HT1080 (cell line): ENCODE measurements at regions not wholly inside any gene's neighbourhood (a gene's known extent, or its start where the extent isn't known, plus 50 kb on each side); places are given as distances from the start of the nearest gene placed in this dataset.
"Not testable (repeated sequence)": the region's sequence is repeated elsewhere in the genome, so short reads cannot be mapped to it uniquely, and the experiment has no call there.

Source experiments
- DNase-seq: peaks from one replicate; pipeline ENCODE4 v3.0.0-alpha.2; 2015; ENCODE audit warnings: low read depth

DNA sequence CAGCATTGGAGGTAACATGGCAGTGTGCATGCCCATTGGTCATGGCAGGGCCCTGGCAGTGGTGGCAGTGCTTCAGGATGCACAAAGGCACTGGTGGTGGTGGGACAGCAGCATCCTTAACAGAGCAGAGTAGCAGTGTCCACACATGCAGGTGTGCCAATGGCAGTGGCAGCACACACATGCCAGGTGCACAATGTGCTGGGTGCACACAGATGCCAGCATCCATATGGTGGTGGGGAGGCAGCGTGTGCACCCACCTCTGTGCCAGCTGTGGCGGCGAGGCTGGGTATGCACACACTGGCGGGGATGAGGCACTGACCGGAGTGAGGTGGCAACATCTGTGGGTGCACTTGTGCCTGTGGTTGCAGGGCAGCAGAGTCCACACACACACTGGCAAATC lies 150.6 kb downstream of the SI start:
- no peak for DNase-seq

DNA sequence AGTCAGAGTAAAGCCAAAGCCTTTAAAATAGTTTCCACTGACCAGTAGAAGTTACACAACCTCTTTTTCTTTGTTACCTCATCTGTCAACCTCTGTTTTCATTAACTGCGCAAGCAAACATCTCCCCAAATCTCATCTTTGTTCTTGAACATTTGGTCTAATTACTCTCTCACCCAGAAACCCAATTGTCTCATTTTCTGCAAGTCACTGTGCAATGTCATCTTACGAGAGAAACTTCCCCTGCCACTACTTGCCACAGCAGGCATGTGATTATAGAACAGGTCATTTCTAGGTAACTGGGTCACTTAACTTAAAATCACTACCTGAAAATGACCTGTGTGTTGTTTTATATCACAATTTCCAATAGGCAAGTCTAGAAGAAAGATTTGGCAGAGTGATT lies 159.4 kb downstream of the SI start:
- DNase-seq: no peak

DNA sequence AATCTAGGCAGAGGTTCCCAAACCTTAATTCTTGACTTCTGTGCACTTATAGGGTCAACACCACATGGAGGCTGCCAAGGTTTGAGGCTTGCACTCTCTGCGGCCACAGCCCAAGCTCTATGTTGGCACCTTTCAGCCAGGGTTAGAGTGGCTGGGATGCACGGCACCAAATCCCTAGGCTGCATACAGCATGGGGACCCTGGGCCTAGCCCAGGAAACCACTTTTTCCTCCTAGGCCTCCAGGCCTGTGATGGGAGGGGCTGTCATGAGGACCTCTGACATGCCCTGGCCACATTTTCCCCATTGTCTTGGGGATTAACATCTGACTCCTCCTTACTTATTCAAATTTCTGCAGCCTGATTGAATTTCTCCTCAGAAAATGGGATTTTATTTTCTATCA lies 165.4 kb downstream of the SI start:
- no peak for DNase-seq

DNA sequence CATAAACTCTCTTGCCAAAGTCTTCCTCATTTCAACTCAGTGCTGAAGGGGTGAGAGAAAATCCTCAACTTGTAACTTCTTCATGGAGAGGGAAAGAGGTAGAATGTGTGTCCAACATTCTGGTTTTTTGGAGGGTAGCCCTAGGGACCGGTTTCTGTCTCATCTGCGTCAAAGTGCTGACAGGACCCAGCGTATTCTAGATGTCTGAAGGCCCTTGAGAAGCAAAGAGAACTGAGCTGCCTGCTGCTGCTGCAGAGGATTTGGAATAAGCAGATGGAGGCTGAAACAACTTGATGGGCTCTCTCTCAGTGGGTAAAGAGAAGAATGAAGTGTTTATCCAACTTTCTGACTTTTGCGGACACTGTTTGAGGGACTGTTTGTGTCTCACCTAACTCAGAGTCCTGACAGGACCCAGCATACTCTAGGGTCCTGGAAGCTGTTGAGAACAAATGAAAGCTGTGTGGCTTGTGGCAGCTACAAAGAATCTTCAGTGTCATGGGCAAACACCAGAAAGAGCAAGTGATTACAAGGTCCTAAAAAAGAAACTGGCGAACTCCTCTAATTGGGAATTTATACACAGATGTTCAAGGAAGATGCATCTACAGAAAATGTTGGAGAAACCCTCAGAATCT lies 174.4 kb downstream of the SI start:
- peak; percentile 67 for DNase-seq

DNA sequence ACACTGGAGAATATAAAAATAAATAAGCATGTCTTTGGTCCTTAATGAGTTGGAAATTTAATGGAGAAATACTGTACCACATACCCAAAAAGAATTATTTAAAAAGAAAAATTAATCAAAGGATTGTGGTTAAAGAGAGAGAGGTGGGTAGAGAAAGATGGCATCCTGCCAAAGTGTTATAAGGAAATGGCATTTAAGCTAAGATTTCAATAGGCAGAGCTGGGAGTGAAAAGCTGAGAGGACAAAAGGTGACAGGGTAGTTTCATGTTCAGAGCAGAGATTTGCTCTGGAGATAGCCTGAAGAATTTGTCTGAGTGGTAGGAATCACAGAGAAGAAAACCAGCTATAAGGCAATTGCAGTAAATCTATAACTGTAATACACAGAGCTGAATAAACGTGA lies 181.0 kb downstream of the SI start:
- no peak for DNase-seq

DNA sequence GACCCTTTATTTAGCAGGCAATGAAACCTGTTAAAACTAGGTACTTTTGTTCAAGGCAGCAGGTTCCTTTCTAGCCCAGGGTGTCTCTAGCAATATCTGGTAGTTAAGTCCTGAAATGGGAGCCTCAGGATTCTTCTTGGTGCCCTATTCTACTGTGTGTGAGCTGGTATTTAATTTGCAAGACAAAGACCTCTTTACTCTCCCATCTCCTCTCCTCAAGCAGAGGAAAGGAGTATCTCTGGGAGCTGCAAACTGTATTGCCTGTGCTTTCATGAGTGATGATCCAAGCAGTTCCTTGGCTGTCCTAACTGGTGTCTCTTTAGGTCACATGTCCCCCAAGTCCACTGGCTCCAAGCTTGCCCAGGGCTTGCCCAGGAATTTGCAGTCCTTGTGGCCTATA lies 188.2 kb downstream of the SI start:
- DNase-seq: no peak

DNA sequence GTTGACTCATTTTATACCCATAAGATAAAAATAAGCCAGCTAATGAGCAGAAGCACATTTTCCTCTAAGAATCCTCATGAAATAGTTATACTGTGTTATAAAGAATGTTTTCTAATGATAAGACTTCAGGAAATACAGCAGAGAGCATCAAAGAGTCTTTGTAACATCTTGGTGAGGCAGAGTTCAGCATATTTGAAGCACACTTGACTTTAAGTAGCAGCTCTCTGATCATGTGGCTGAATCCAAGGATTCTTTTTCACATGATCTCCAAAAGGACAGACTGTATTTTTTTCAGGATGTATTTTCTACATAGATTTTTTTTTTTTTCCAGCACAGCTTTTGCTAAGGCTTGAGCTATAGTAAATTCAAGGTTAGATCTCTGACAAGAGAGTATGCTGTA lies 195.1 kb downstream of the SI start:
- DNase-seq: no peak

DNA sequence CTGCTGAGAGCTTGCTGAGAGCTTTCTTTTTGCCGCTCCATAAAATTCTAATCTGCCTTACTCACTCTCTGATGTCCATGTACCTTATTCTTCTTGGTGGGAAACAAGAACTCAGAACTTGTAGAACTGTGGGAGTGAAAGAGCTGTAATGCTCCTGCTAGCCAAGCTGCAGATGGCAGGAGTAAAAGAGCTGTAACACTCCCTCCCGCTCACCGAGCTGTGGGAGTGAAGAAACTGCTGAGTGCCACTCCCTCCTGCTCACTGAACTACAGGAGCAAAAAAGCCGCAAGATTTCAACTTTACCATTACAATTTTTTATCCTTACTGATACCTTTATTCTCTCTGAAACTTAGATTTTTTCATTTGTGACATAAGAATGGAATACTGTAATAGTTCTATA lies 199.1 kb downstream of the SI start:
- DNase-seq: peak; percentile 44

DNA sequence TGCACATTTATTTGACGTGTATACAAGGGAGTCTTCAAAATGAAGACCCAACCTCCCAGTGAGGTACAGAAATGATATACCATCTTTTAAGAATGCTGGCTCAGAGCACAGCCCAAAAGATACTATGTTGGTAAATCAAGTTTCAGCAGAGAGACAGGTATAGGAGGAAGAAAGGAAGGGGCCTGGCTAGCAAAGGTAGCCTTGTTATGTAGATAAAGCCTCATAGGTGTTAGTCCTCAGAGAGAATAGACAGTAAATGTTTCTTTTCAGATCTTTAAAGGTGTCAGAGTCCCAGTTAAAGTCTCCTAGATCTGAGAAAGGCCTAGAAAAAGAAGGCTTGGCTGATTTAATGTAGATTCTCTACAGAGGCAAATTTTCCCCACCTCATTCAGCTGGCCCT lies 213.8 kb downstream of the SI start:
- no peak for DNase-seq

DNA sequence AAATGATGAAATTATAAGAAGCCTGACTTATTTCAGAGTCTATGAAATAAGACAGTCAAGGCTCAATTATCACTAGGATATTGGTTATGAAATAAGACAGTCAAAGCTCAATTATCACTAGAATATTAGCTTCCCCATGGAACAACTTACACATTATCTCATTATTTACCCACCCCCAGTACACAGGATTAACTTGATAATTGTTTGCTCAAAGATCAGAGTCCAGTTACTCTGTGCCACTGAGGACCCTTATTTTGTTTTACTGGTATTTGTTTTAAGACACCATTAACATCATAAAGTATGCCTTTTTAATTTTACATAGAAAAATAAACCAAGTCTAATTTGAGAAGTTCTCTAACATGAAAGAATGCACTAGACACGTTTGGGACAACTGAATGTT lies 225.4 kb downstream of the SI start:
- DNase-seq: no peak

DNA sequence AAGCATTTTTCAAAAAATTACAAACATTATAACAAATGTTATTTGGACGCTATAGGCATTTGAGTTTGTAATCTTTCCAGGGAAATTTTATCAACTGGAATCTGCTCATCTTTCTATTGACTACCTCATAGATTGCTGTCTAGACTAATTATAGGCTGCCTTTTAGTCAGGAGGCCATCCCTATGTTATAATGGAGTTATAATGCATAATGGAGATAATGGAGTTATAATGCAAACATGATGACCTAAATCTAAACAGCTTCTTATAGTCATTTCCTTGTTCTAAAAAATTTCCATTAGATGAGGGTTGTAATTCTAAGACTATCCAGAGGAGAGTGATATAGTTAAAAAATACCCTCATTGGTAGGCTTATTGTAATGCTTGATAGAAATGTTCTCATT lies 226.4 kb downstream of the SI start:
- DNase-seq: no peak

DNA sequence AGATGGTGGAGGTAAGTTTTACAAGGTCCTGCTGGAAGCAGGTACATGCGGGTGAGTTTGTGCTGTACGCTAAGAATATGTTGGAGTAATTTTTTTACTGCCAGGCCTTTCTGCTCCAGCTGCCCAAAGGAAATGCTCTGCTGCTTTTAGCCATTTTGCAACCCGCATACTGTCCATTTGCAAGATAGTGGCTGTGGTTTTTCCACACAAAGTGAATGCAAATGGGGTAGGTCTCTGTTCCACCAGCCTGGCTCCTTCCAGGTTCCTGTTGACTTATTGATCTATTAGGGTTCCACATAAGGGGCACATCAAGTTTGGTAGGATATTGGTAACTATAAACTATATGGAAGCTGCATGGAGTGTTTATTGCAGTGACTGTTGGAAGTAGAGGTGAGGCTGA lies 227.1 kb downstream of the SI start:
- DNase-seq: no peak

DNA sequence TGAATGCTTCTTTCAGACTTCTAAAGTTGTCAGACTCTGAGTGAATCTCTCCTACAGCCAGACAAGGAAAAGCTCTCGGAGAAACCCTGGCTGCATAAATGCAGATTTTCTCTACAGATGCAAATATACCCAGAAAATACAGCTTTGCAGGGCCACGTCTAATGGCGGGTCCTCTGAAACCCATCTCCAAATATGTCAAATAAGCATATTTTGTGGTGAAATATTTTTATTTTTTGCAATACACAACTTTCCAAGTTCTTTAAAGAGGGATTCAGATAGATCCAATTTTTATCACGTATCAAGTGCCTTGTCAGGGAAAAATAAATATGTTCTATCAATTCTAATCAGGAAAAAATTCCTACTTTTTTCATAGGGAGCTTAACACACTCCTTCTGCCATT lies 229.4 kb downstream of the SI start:
- DNase-seq: no peak

DNA sequence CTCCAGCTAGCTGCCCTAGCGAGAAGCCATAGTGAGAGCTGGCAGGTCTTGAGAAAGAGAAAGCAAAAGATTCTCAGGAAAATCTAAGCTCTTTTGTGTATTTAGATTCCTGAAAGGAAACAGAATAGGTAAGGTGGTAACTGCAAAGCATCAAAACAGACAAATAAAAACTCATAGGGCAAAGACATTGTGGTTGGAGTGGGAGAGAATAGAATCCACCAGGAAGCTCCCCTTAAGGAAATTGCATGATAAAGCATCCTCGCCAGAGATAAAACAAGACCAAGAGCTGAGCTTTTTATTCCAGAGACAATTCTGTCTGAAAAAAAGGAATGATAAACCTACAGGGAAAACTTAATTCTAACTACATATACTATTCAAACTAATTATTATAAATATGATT lies 232.6 kb downstream of the SI start:
- DNase-seq: peak; percentile 18

DNA sequence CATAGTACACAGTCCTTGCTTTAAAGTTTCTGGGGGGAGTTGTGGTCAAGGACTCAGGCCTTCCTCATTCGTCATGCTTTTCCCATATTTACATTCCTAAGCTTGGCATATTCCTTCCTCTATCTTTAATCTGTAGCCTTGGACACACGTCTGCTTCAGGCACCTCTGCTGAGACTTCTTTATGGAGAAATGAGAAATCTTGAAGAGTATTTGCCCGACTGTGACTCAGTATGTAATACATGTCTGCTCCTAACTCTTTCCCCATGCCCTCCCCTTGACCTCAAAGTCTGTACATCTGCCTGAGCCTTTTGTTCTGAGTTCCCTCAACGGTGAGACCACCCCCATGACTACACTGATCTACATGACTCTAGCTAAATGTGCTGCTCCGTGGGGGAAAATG lies 246.1 kb downstream of the SI start:
- DNase-seq: peak; percentile 74

DNA sequence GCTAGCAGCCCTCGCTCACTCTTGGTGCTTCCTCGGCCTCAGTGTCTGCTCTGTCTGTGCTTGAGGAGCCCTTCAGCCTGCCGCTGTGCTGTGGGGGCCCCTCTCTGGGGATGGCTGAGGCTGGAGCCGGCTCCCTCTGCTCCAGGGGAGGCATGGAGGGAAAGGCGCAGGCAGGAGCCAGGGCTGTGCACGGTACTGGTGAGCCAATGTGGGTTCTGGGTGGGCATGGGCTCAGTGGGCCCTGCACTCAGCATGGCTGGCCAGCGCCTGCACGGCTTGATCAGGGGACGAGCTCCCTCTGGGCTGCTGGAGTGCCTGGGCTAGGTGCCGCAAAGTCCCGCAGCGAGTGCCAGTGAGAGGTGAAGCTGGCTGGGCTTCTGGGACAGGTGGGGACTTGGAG lies 260.0 kb downstream of the SI start:
- DNase-seq: no peak

DNA sequence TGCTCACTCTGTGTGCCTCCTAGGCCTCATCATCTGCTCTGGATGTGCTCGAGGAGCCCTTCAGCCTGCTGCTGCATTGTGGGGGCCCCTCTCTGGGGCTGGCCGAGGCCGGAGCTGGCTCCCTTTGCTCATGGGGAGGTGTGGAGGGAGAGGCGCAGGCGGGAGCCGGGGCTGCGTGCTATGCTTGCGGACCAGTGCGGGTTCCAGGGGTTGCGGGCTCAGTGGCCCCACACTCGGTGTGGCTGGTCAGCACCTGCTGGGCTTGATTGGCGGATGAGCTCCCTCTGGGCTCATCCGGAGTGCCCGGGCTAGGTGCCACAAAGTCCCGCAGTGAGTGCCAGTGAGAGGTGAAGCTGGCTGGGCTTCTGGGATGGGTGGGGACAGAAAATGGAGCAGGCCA lies 264.2 kb downstream of the SI start:
- no peak for DNase-seq

DNA sequence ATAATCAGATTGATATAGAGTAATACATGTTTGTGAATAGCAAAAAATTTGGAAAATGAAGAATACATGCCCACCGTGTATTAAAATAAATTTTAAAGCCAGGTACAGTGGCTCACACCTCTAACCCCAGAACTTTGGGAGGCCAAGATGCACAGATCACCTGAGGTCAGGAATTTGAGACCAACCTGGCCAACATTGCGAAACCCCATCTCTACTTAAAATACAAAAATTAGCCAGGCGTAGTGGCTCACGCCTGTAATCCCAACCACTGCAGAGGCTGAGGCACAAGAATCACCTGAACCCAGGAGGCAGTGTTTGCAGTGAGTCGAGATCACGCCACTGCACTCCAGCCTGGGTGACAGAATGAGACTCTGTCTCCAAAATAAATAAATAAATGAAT lies 266.3 kb downstream of the SI start:
- DNase-seq: no peak

DNA sequence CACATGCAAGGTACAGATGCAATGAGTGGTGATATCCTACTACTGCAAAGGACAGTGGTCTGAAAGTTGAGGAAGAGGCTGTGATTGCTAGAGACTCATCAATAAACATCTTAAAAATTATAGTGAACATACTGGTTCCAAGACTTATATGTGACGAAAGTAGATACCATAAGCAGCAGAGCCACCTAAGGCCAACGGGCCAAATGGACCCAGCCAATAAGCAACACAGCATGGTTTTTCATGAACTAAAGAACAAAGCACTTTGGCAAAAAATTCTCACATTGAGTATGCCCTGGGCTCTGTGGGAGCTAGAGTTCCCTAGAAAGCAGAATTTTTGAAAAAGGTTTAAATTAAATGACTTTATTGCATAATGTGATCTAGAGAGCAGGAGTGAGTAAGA lies 272.1 kb downstream of the SI start:
- peak; percentile 28 for DNase-seq

DNA sequence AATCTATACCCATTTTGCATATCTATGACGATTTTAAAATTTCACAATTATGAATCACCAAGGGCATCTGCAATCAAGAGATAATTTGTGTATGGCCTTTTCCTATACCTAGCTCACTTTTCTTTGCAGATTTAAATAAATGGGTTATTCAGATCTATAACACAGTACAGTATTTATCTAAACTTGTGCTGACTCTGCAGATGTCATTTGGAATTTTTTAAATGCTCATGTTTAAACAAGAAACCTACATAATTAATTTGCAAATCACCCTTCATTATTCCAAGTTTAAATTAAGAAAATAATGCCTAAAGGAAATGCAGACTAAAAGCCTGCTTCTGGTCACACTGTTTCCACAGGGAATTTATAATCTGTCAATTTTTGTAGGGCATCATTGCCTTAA lies 284.2 kb downstream of the SI start:
- no peak for DNase-seq

DNA sequence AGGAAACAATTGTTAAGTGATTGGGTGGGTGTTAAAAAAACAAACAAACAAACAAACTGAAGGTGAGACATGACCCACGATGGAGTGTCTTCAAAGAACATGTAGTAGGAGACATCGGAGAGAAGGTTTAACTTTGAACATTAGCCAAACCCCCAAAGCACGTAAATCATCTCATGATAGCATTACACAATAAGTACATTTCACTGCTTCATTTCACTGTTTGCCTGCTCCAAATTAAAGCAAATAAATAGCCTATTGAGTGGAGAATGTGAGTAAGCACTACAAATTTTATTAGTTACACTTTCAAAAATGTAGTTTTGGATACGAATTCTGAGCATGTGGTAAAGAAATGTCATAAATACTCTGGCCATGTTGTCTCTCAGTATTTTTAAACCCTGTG lies 287.0 kb downstream of the SI start:
- no peak for DNase-seq

DNA sequence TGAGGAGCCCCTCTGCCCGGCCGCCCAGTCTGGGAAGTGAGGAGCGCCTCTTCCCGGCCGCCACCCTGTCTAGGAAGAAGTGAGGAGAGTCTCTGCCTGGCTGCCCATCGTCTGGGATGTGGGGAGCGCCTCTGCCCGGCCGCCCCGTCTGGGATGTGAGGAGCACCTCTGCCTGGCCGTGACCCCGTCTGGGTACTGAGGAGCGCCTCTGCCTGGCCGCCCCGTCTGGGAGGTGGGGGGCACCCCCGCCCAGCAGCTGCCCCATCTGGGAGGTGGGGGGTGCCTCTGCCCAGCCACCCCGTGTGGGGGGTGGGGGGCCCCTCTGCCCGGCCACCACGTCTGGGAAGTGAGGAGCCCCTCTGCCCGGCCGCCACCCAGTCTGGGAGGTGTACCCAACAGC lies 293.9 kb downstream of the SI start:
- not testable (repeated sequence) for DNase-seq

DNA sequence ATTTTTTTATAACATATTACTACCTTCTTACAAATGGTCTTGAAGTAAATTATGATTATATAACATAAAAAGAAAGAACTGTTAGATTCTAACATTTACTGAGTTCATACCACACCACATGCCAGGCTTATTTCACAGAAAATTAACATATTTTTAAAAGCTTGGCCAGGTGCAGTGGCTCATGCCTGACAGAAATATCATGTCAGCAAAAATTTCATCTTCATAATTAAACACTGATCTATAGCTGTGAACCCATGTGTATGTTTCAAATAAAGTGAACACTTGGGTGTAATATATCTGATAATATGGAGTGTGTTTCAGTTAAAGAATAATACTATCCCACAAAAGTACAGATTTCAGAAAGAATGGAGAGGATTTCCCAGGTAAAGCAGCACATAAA lies 296.5 kb downstream of the SI start:
- no peak for DNase-seq

DNA sequence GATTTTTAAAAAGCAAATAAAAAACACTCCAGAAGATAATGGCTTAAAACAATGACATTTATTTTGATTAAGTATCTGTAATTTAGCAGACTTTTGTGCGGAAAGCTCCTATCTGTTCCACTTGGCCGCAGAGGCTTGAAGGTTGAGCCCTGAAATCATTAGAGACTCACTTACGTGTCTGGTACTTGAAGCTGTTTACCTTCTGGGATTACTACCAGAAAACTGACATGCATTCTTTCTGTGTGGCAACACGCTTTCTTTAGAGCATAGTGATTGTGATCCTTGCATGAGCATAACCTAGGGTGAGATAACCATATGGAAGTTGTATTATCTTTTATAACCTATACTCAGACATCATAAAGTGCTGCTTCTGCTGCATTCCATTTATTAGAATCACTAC lies 298.5 kb downstream of the SI start:
- DNase-seq: no peak
